ENCODE measurements at regions not wholly inside any gene's neighbourhood (a gene's known extent, or its start where the extent isn't known, plus 50 kb on each side); places are given as distances from the start of the nearest gene placed in this dataset.

DNA sequence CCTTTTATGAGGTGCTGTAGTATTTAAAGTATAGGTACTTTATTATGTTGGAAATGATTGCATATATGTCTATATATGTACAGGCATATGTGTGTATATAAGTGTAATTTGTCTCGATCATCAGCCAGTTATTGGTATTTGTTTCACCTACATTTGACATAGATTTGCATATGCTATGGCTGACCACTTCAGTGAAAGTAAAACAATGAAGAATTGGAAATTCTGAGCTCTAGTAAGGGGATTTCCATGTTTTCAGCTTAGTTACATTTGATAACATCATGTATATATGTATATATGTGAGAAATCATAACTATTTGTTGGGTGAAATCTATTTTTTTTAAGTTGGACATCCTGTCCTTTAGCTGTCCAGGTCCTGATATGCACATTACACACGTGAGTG, 1303.9 kb downstream of the EFNB2 start:
- TF ChIP-seq, protein P1, sequence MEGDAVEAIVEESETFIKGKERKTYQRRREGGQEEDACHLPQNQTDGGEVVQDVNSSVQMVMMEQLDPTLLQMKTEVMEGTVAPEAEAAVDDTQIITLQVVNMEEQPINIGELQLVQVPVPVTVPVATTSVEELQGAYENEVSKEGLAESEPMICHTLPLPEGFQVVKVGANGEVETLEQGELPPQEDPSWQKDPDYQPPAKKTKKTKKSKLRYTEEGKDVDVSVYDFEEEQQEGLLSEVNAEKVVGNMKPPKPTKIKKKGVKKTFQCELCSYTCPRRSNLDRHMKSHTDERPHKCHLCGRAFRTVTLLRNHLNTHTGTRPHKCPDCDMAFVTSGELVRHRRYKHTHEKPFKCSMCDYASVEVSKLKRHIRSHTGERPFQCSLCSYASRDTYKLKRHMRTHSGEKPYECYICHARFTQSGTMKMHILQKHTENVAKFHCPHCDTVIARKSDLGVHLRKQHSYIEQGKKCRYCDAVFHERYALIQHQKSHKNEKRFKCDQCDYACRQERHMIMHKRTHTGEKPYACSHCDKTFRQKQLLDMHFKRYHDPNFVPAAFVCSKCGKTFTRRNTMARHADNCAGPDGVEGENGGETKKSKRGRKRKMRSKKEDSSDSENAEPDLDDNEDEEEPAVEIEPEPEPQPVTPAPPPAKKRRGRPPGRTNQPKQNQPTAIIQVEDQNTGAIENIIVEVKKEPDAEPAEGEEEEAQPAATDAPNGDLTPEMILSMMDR (IDR thresholded peaks at IDR 0.05; ENCODE audit: poor library complexity): no peak
- no peak for TF ChIP-seq EZH2phosphoT487 (IDR thresholded peaks at IDR 0.05; ENCODE audit: low read depth, severe bottlenecking, unreplicated experiment)

Data from hepatocyte (in vitro differentiated cells).